ENCODE measurements at regions not wholly inside any gene's neighbourhood (a gene's known extent, or its start where the extent isn't known, plus 50 kb on each side); places are given as distances from the start of the nearest gene placed in this dataset.

GRCh38 chr9:13532407-13532806 lies 252.9 kb upstream of the MPDZ start:
- H3K27ac ChIP-seq = no peak overlapping the region
- TF ChIP-seq CTCF (IDR thresholded peaks at IDR 0.05) = no peak
- no peak overlapping the region for H3K4me3 ChIP-seq
- ATAC-seq (no peak), DNase-seq (no peak)
- no peaks in the 10 kb centered on the region for H3K4me1 ChIP-seq
- no peaks in the 10 kb centered on the region for H3K27me3 ChIP-seq (ENCODE audit: insufficient read depth in 3 of 3, low read length in 2 of 3)
- intact Hi-C loops (cut with DNase I) = no loop called here
- 72 to 74% (median 73%) methylated on average over 2 of the region's 2 CpGs for WGBS, 3 donors
- peaks cover 6% of the 10 kb centered on the region for H3K9me3 ChIP-seq
- no peaks in the 10 kb centered on the region for H3K36me3 ChIP-seq (ENCODE audit: insufficient read depth in 1 of 2, low read depth in 1 of 2)

GRCh38 chr9:13529321-13530104 lies 250.0 kb upstream of the MPDZ start:
- Histone ChIP-seq H3K9me3 (peaks cover 6% of the 10 kb centered on the region), H3K4me1 (no peaks in the 10 kb centered on the region), H3K27ac (no peak overlapping the region), H3K4me3 (no peak overlapping the region), H3K36me3 (ENCODE audit: insufficient read depth in 1 of 2, low read depth in 1 of 2) (no peaks in the 10 kb centered on the region), H3K27me3 (ENCODE audit: insufficient read depth in 3 of 3, low read length in 2 of 3) (no peaks in the 10 kb centered on the region)
- intact Hi-C loops (cut with DNase I) = no loop called here
- ATAC-seq = no peak
- no peak for TF ChIP-seq CTCF (IDR thresholded peaks at IDR 0.05)
- WGBS, 3 donors = 62 to 71% (median 63%) methylated on average over 6 of the region's 6 CpGs
- no peak for DNase-seq

GRCh38 chr9:13524245-13524644 lies 244.8 kb upstream of the MPDZ start:
- 94 to 97% (median 96%) methylated on average over 9 of the region's 9 CpGs for WGBS, 3 donors
- no peaks in the 10 kb centered on the region for H3K9me3 ChIP-seq
- ATAC-seq (no peak), DNase-seq (no peak)
- H3K4me3 ChIP-seq = no peak overlapping the region
- TF ChIP-seq CTCF (IDR thresholded peaks at IDR 0.05) = no peak
- no peak overlapping the region for H3K27ac ChIP-seq
- intact Hi-C loops (cut with DNase I) = no loop called here
- H3K4me1 ChIP-seq = no peaks in the 10 kb centered on the region
- no peaks in the 10 kb centered on the region for H3K27me3 ChIP-seq (ENCODE audit: insufficient read depth in 3 of 3, low read length in 2 of 3)
- no peaks in the 10 kb centered on the region for H3K36me3 ChIP-seq (ENCODE audit: insufficient read depth in 1 of 2, low read depth in 1 of 2)

- Histone ChIP-seq H3K27me3 (ENCODE audit: insufficient read depth in 3 of 3, low read length in 2 of 3) (no peaks in the 10 kb centered on the region), H3K4me1 (no peaks in the 10 kb centered on the region), H3K4me3 (no peak overlapping the region), H3K9me3 (no peaks in the 10 kb centered on the region), H3K36me3 (ENCODE audit: insufficient read depth in 1 of 2, low read depth in 1 of 2) (no peaks in the 10 kb centered on the region), H3K27ac (no peak overlapping the region)
- DNase-seq = no peak
- intact Hi-C loops (cut with DNase I) = no loop called here
- TF ChIP-seq CTCF (IDR thresholded peaks at IDR 0.05) = no peak
- no peak for ATAC-seq
- 50 to 84% (median 81%) methylated on average over 2 of the region's 2 CpGs for WGBS, 3 donors
Measured at GRCh38 chr9:13520069-13520468, 240.6 kb upstream of the MPDZ start.
